NCI-H2227 (cell line): ENCODE measurements at regions not wholly inside any gene's neighbourhood (a gene's known extent, or its start where the extent isn't known, plus 50 kb on each side); places are given as distances from the start of the nearest gene placed in this dataset.
"Not testable (repeated sequence)": the region's sequence is repeated elsewhere in the genome, so short reads cannot be mapped to it uniquely, and the experiment has no call there.

Experiments used
- DNase-seq: peaks from one replicate; lab custom pipeline; 2025; ENCODE audit not compliant: unreplicated experiment; lab: John Stamatoyannopoulos, UW

DNA sequence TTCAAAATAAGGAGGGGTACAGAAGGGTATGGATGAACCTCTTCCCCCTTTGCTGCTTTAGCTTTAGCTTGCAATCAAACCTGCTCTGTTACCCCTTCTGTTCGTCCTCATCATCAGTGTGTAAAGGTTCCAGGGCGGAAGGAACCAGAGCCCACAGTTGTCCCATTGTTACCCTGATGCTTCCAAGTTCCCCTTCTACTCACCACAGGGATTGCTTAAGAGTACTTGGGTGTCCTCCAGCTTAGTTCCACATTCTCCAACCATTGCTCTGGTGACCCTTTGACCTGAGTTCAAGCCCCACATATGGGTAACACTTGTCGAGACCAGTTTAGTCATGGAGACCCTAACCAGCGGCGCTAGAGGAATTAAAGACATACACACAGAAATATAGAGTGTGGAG, 1080.1 kb upstream of the ALCAM start:
- DNase-seq = no peak

DNA sequence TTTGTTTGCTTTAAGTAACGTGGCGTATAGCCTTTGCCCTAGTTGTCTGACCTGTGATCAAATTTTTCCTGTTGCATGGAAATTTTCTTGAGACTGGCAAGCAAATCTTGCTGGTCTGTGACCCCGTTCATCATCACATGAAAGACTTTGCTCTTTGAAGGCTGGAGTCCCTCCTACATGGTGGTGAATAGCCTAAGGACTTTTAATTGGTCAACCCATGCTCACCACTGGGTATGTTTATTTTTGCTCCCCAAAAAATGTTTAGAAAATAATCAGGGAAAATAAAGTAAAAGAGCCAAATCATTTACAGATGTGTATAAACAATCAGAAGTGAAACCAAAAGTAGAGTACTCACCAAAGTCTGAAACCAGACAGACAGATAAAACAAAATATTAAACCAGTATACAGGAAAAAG, 1075.3 kb upstream of the ALCAM start:
- DNase-seq = no peak

DNA sequence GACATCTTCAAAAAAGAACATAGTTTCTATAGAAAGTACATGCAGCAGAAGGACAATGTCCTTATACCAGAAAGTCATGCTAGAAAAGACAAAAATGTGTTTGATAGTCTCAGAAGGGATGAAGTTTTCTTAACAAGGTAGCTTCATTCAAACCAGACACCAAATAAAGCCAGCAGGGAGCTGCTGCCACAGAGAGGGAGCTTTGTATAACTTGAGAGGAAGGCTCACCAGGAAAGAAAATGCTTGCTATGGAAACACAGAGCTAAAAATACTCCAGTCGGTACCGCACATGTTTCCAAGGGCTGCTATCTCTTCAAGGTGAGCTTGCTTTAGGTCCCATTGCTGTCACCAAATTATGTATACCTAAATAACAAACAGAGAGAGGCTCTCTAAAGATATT, 1074.8 kb upstream of the ALCAM start:
- DNase-seq = no peak

DNA sequence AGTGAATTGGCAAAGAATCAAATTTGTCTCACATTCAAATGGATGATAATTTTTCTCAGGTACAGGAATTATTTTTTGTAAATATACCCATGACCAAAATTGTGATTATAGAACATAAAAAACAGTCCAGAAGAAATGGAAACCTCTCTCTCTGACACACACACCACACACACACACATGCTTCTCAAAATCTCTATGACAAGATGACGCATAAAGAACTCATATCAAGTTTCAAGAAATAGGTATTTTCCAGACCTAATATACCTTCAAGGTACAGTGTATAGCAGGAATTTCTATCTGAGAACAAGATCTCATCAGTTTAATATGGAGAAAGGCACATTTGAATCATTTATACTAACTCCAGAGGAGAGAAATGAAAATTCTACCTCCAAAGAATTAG, 1069.1 kb upstream of the ALCAM start:
- DNase-seq = no peak

DNA sequence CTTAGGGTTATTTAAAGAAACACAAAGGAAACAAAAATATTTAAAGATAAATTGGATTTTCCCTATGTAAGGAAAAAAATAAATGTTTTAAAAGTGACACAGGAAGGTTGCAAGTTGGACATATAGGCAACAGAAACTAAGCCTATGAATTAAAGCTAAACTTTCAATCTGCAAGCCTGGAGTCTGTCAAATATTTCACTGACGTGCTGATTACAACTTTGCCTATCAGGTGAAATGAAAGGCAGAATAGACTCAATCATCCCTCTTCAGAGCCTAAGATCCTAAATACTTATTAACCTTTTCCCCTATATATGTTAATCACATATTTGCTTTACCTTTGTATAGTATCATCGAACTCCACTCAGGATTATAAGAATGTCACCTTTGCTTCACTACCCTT, 1068.0 kb upstream of the ALCAM start:
- no peak for DNase-seq

DNA sequence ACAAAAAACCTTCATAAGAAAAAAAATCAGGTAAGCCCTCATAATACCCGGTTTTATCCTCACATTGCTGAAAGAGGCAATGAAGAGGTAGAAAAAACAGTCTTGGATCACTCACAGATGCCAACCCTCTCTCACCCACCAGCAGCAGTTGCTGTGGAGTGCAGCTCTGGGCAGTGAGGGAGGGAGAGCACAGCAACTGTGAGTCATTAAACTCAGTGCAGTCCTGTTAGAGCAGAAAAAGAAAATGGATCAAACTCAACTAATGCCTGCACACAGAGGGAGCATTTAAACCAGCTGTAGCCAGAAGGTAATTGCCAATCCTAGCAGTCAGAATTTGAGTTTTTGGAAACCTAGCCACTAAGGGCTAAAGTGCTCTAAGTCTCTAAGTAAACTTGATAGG, 1050.6 kb upstream of the ALCAM start:
- DNase-seq = no peak

DNA sequence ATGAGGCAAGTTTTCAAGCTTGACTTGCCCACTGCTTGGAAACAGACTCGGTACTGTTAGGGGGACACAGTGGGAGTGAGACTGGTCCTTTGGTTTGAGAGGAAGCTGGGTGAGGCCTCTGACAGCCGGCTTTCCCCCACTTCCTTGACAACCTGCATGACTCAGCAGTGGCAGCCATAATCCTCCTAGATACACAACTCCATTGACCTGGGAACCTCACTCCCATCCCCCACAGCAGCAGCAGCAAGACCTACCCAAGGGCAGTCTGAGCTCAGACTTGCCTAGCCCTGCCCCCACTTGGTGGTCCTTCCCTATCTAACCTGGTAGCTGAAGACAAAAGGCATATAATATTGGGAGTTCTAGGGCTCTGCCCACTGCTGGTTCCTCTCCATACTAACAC, 1043.5 kb upstream of the ALCAM start:
- no peak for DNase-seq

DNA sequence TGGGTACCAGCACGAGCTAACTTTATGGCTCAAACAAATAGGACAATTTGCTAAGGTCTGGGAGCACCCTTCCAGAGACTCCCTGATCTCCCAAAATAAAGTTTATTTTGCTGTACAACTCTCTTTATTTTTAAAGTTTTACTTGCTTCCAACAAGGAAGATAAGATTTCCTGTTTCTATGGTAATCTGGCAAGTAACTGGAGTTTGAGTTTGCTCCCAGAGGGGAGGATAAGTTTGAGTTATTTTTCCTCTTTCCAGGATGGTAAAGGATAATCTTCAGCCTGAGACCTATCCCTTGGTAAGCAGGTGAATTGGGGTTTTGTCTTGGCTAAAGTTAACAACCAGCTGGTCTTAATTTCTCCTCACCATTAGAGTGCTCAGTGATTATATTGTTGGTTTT, 1019.4 kb upstream of the ALCAM start:
- DNase-seq = no peak

DNA sequence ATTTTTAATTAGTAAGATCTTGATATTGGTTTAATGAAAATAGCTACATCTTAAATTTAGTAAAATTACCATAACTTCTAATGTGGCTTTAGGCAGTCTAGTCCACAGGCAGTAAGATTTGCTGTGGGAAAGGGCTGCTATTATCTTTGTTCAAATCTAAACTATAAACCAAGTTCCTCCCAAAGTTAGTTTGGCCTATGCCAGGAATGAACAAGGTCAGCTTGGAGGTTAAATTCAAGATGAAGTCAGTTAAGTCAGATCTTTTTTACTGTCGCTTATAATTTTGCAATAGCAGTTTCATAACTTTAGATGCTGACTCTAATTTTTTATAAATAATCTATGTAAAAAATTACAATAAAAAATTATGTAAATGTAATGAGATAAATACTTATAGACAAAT, 1016.9 kb upstream of the ALCAM start:
- DNase-seq = no peak

DNA sequence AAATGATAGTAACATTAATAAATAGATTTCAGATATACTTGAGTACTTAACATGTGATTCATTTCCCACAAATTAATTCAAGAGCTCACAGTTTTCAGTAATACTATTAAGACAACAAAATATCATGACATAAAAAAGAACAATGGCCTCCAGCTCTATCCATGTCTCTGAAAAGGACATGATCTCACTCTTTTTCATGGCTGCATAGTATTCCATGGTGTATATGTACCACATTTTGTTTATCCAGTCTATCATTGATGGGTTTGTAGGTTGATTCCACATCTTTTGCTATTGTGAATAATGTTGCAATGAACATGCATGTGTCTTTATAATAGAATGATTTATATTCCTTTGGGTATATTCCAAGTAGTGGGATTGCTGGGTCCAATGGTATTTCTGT, 1012.8 kb upstream of the ALCAM start:
- no peak for DNase-seq

DNA sequence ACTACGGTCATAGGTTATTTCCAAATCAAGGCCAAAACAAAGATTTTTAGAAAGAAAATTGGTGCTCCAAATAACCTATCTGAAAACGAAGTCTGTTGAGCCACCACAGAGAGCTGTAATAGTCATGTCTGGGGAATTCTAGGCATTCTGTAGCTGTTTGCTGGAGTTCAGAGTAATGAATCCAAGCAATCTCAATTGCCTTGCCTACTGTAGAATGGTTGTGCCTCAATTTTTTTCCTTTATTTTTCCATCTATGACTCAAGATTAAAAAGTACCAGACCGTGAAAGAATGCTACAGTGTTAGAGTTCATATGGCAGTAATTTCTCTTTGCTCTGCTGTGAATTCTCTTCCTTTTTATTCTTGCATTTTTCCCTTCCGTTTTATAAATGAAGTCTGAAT, 1007.2 kb upstream of the ALCAM start:
- DNase-seq = no peak

DNA sequence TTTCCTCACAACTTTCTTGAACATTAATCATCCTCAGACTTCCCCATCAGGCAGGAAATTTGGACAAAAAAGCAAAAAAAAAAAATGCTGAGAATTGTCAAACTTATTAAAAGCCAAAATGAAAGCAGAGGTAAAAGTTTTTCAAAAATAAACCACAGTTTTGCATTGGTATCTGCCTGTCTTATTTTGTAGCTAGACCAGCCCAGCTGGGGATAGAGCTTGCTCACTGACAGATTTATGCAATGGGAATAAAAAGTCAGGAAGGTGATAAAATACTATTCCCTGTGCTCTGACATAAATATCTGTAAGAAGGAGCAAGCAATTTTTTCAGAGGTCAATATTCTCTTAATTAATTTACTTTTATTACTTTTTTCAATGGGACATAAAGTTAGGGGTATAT, 1006.7 kb upstream of the ALCAM start:
- no peak for DNase-seq

DNA sequence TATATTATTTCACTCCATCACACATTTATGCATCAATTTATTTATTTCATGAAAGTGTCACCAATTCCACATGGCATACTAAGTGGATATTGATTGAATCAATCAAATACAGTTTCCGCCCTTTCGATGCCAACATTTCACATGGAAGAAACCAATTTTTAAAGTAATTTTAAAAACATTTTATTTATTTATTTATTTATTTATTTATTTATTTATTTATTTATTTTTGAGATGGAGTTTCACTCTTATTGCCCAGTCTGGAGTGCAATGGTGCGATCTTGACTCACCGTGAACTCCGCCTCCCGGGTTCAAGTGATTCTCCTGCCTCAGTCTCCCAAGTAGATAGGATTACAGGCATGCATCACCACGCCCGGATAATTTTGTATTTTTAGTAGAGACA, 1005.0 kb upstream of the ALCAM start:
- not testable (repeated sequence) for DNase-seq

DNA sequence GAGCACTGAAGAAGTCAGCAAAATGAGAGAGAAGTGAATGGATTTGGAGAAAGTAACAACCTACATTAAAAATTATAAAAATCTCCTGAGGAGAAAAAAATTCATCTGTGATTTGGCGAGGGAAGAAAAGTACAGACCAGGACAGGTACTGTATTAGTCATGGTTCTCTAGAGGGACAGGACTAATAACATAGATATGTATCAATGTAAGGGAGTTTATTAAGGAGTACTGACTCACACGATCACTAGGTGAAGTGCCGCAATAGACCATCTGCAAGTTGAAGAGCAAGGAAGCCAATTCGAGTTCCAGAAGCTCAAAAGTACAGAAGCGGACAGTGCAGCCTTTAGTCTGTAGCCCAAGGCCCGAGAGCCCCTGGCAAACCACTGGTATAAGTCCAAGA, 1004.4 kb upstream of the ALCAM start:
- DNase-seq = no peak

DNA sequence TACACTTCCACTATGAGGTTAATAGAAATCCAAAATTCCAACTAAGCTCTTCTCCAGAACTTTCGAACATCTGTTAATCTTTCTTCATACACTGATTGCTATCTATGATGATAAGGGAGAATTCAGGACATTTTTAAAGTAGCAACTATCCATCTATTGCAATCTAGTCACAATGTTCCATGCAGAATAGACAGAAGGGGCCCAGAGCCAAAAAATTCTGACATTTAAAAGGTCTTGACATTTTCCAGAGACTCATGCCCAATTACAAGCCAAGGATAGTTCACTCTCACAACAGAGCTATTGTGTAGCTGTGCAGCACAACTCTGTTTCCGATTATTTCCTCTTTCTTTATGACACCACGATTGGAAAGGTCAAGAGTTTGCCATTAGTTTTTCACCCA, 999.7 kb upstream of the ALCAM start:
- no peak for DNase-seq

DNA sequence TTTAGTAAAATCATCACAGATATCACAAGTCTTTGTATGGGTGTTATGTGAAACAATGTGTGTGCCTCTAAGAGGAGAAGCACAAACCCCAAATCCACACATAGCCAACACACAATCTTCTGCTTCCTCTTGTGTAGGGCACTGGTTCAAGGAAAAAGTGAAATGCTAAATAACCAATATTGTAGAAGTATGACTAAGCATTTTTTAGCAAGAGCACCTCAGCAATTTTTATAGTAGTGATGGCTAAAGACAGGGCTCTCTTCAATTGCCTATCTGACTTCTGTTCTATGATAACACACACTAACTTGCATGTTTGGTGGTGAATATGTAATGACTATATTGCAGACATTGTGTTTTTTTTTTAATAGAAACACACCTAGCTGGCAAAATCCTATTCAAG, 997.9 kb upstream of the ALCAM start:
- no peak for DNase-seq

DNA sequence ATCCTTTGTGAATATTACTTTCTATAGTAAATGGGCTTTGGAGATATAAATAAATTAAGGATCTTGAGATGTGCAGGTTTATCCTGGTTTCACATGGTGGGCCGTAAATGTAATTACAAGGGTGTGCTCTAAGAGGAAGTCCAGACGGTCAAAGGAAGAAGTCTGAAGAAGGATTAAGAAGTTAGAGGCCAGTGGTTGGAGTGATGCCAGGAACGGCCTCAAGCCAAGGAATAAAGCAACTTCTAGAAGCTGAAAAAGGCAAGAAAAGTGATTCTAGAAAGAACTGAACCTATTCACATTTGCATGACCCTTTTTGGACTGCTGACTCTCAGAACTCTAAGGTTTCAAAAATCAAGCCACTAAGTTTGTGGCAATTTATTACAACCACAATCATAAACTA, 981.3 kb upstream of the ALCAM start:
- DNase-seq = no peak

DNA sequence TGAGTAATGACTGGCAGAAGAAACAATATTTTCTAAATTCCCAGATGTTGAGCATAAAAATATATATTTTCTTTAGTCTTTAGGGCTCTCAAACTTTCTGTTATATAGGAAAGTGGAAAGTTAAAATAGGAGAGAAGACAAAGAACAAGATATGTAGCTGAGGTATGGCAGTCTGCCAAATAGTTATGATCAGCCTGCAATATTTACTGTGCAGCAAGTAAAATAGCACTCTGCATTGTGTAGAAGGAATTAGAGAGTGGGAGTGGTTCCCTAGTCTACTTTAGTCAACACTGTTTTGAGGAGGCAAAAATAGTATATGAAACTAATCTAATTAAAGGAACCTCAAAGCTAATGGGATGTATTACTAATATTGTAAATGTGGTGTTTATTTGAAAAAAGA, 978.1 kb upstream of the ALCAM start:
- DNase-seq = no peak

DNA sequence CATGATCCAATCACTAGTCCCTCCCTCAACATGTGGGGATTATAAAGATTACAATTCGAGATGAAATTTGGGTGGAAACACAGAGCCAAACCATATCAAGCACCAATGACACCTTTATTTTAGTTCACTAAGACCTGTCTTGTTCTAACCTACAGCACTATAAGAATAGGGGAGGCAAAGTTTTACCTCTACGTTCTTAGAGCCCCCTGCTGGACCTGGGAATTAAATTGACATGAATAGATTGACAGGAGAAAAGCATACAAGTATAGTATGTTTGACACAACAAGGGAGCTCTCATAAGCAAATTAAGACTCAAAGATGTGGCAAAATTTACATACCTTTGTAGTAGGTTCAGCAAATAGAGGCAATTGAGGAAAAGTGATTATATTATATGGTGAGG, 974.4 kb upstream of the ALCAM start:
- no peak for DNase-seq

DNA sequence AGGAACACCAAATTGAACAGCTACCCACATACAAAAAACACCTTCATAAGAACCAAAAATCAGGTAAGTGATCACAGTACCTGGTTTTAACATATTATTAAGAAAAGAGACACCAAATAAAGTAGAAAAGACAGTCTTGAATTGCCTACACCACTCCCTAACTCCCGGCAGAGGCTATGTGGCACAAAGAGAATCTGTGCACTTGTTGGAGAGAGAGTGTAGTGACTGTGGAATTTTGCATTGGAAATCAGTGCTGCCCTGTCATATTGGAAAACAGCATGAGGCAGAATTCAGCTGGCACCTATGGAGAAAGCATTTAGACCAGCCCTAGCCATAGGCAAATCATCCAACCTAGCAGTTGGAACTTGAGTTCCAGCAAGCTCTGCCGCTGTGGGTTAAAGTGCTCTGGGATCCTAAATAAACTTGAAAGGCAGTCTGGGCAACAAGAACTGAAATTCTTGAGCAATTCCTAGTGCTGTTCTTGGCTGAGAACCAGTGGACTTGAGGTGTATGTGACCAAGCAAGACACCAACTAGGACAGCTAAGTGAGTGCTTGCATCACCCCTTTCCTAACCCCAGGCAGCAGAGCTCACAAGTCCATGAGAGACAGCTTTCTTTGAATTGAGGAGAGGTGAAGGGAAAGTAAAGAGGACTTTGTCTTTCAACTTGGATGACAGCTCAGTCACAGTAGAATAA, 969.6 kb upstream of the ALCAM start:
- DNase-seq = no peak

DNA sequence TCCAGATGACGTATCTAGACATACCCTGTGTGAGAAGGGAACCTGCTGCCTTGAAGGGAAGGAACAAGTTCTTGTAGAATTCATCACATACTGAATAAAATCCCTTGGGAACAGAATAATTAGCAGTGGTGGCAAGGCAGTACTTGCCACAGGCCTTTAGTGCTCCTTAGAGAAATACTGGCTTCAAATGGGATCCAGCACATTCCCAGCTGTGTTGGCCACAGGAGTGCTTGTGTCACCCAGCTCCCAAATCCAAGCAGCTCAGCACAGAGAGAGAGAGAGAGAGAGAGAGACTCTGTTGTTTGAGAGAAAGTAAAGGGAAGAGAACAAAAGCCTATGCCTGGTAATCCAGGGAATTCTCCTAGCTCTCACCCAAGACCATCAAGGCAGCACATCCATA, 969.0 kb upstream of the ALCAM start:
- no peak for DNase-seq

DNA sequence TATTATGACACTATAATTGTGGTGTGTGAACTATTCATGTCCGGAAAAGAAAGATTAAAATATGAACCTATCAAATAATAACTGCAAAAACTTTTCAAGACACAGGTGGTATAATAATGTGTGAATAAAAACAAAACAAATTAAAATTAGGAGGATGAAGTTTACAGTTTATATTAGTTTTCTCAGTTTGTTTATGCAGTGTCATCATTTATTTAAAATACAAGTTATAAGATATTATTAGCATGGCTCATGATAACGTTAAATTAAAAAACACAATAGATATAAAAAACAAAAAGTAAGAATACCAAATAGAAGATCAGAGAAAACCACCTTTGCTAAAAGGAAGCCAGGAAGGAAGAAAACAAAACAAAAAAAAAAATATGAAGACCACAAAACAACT, 963.8 kb upstream of the ALCAM start:
- no peak for DNase-seq

DNA sequence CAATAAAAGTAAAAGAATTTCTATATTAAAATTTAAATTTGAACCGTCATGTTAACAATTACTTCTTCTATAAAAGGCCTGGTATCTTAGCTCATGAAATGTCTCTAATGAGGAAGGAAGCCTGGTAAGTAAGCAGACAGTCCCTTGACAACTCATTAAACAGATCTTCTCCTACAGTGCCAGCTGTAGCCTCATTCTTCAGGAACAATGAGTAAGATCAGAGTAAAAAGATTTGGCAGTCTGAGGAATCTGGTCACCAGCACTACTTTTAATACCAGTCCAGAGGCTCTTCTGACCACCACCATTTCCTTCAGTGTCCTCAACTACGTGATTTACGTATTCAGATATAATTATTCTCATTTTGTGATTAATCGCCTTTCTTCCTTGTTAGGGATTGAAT, 955.0 kb upstream of the ALCAM start:
- DNase-seq = no peak
